ENCODE measurements at regions not wholly inside any gene's neighbourhood (a gene's known extent, or its start where the extent isn't known, plus 50 kb on each side); places are given as distances from the start of the nearest gene placed in this dataset.

DNA sequence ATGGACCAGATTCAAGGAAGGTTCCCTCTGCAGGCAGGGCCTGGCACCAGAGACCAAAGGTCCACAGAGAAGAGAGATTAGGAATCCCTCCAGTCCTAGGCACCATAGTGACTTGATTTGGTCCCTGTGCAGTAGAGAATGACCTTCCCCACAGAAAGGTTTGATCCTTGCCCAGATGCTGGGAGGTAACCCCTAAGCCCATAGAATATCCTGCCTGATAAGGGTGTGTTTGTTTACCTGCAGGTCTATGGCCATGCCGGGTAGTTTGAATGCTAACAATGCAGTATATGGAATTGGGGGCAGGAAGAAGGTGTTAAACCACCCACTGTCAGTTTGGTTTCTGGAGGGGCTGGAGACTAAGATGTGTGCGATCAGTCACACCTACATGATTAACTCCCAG, 57.1 kb upstream of the NFASC start:
- intact Hi-C loops (cut with DNase I), result no loop called here
- DNase-seq, result no peak

DNA sequence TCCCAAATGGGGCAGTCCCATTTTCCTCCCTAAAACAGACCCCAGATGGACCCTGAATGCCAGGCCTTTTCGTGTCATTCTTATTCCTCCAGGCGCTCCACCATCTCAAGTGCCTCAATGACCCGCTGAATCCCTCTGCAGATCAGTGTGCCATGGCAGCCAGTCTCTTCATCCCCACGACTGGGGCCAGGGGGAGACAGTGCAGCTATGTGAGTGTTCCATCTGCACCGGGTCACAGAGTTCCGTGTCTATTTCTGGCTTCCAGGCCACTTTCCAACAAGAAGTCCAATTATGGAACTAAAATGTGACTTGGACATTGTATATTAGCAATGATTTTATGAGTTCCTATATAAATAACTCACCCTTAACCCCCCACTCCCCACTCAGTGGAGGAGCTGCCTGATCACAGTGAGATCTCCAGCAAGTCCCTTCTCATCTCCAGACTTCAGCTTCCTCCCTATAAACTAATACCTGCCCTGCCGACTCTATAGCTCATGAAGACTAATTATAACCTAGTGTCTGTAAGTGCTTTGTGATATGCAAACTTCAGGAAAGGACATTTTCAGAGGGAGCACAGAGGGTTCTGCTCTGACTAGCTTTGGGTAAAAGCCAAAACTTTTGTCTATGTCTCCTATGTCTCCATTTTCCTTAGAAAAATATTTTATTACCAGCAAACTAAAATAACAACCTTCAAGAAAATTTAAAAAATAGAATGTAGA, 56.3 kb upstream of the NFASC start:
- no peak for DNase-seq
- intact Hi-C loops (cut with DNase I), result no loop called here

DNA sequence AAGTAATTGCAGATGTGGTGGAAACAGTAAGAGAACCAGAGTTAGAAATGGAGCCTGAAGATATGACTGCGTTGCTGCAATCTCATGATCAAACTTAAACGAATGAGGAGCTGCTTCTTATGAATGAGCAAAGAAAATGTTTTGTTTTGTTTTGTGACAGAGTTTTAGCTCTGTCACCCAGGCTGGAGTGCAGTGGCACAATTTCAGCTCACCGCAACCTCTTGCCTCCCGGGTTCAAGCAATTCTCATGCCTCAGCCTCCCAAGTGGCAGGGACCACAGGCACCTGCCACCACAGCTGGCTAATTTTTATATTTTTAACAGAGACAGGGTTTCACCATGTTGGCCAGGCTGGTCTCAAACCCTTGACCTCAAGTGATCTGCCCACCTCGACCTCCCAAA, 53.3 kb upstream of the NFASC start:
- intact Hi-C loops (cut with DNase I), result no loop called here
- no peak for DNase-seq

DNA sequence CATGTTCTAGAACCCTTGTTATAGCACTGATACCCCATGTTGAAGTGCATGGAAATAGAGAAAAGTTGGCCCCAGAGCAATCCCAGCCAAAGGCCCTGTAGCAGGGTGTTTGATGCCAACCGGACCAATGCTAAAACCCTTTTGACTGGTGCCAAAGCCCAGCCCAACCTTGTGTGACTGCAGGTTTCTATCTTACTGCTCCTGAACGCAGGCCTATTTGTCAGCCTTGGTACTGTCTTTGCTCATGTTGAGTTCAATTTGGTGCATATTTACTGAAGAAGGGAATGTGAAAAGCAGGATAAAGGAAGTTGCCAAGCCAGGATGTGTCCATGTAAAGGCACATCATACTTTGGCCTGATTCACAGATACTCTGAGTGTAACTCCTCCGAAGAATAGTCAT, 51.7 kb upstream of the NFASC start:
- intact Hi-C loops (cut with DNase I), result no loop called here
- DNase-seq, result no peak

DNA sequence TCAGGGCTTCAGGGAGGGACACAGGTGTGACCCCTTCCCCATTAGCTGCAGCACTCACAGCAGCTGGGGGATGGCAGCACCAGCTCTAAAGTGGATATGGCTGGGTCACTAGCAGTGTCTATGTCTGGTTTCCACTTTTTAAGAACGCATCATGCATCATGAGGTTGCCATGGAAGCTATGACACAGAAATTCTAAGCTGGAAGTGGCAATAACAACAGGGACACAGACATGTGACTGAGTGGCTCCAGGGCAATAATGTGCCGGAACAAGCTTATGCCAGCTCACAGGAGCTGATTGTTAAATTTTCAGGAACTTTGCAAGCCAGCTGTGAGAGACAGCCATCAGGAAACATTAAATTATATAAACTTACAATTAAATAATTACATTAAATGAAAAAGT, 51.2 kb upstream of the NFASC start:
- intact Hi-C loops (cut with DNase I), result no loop called here
- peak in 1 of 42 donors; percentile 33 for DNase-seq

Measured in head of caudate nucleus (tissue), 42 donors.